GM21367 (cell line): ENCODE measurements at regions not wholly inside any gene's neighbourhood (a gene's known extent, or its start where the extent isn't known, plus 50 kb on each side); places are given as distances from the start of the nearest gene placed in this dataset.

Experiments used
- ATAC-seq: cut with Tn5 transposase; IDR thresholded peaks from one replicate; pipeline ENCODE4 v1.9.1; 2021; ENCODE audit not compliant: unreplicated experiment

GRCh38 chr1:87905651-87906050 is 577.0 kb downstream of the LMO4 start:
- no peak for ATAC-seq

GRCh38 chr1:87906078-87906477 is 577.4 kb downstream of the LMO4 start:
- no peak for ATAC-seq

- no peak for ATAC-seq
These were observed 584.7 kb downstream of the LMO4 start for GRCh38 chr1:87913361-87913760.

- ATAC-seq = no peak
These were observed 585.7 kb downstream of the LMO4 start for GRCh38 chr1:87914396-87914795.

GRCh38 chr1:87915771-87916170 is 587.1 kb downstream of the LMO4 start:
- ATAC-seq = no peak

GRCh38 chr1:87916965-87917364 is 588.3 kb downstream of the LMO4 start:
- ATAC-seq = no peak

- no peak for ATAC-seq
These were observed 589.7 kb downstream of the LMO4 start for GRCh38 chr1:87918398-87918797.

- ATAC-seq = no peak
These were observed 594.2 kb downstream of the LMO4 start for GRCh38 chr1:87922885-87923284.

- no peak for ATAC-seq
These were observed 597.6 kb downstream of the LMO4 start for GRCh38 chr1:87926131-87926830.

GRCh38 chr1:87926921-87927320 is 598.2 kb downstream of the LMO4 start:
- no peak for ATAC-seq

- no peak for ATAC-seq
These were observed 599.0 kb downstream of the LMO4 start for GRCh38 chr1:87927391-87928280.

- ATAC-seq = no peak
These were observed 599.9 kb downstream of the LMO4 start for GRCh38 chr1:87928623-87929022.

GRCh38 chr1:87929906-87930305 is 601.2 kb downstream of the LMO4 start:
- no peak for ATAC-seq

GRCh38 chr1:87930796-87931195 is 602.1 kb downstream of the LMO4 start:
- no peak for ATAC-seq

GRCh38 chr1:87933171-87933570 is 604.5 kb downstream of the LMO4 start:
- ATAC-seq = no peak

GRCh38 chr1:87935130-87935529 is 606.5 kb downstream of the LMO4 start:
- no peak for ATAC-seq

- ATAC-seq = no peak
These were observed 609.2 kb downstream of the LMO4 start for GRCh38 chr1:87937831-87938395.

- ATAC-seq = no peak
These were observed 610.0 kb downstream of the LMO4 start for GRCh38 chr1:87938631-87939030.

- no peak for ATAC-seq
These were observed 610.8 kb downstream of the LMO4 start for GRCh38 chr1:87939444-87939843.

GRCh38 chr1:87940421-87940820 is 611.7 kb downstream of the LMO4 start:
- ATAC-seq = no peak

- no peak for ATAC-seq
These were observed 612.8 kb downstream of the LMO4 start for GRCh38 chr1:87941337-87941946.

- ATAC-seq = no peak
These were observed 613.5 kb downstream of the LMO4 start for GRCh38 chr1:87942165-87942564.
